Psoas muscle (tissue), 7 donors: ENCODE measurements at regions not wholly inside any gene's neighbourhood (a gene's known extent, or its start where the extent isn't known, plus 50 kb on each side); places are given as distances from the start of the nearest gene placed in this dataset.
A peak's percentile ranks its signal among the peaks of the same experiment; 100 is the strongest.

Experiments used
- ATAC-seq, 4 donors: fragments of 200-7000 bp; cut with Tn5 transposase; one replicate each; pipeline ENCODE4 v1.9.1; 2020; ENCODE audit warnings: moderate library complexity in 3 of 4, mild to moderate bottlenecking in 2 of 4
- DNase-seq, 2 donors: peaks; one replicate each; pipeline ENCODE4 v3.0.0-alpha.2; 2020
- H3K27ac ChIP-seq: fragments of 200-600 bp; one replicate; pipeline ENCODE4 v1.8.0; 2022
- H3K27me3 ChIP-seq, 3 donors: fragments of 200-600 bp in 1 of 3; one replicate each; pipeline versions ENCODE4 v1.6.1 to v1.8.0; 2013 to 2022; ENCODE audit warnings: low read length in 2 of 3, mild to moderate bottlenecking in 2 of 3, moderate library complexity in 1 of 3; ENCODE audit not compliant: insufficient read depth in 3 of 3
- H3K36me3 ChIP-seq, 2 donors: fragments of 200-600 bp in 1 of 2; one replicate each; pipeline versions ENCODE4 v1.6.1 to v1.8.0; 2013 to 2022; ENCODE audit warnings: low read depth in 1 of 2, mild to moderate bottlenecking in 1 of 2, moderate library complexity in 1 of 2; ENCODE audit not compliant: insufficient read depth in 1 of 2
- H3K4me1 ChIP-seq: fragments of 200-600 bp; one replicate; pipeline ENCODE4 v1.8.0; 2022
- H3K4me3 ChIP-seq: fragments of 200-600 bp; one replicate; pipeline ENCODE4 v1.8.0; 2022; ENCODE audit warnings: mild to moderate bottlenecking
- H3K9me3 ChIP-seq: fragments of 200-600 bp; one replicate; pipeline ENCODE4 v1.8.0; 2022
- WGBS, 3 donors: extraction: QIAGEN DNeasy Blood & Tissue Kit; methylation state at CpG; one replicate each; pipeline versions ENCODE4 v1.1.6 to v1.1.7; 2013; 5-methylcytosine and 5-hydroxymethylcytosine counted together
- intact Hi-C, 2 donors: fragments of 100-400 bp; cut with DNase I; formaldehyde crosslinking; loops; one replicate each; pipeline versions ENCODE4 v1.11.0 to v1.14.2; 2022
- TF ChIP-seq, protein P1 (sequence below): fragments of 200-600 bp; IDR thresholded peaks from one replicate; pipeline ENCODE4 v1.8.0; 2022; ENCODE audit warnings: antibody characterized with exemption
- donor health status: healthy with polysubstance abuse.
- donor health status: DM: no; HTN: no; CAD: no; lungs with moderate emphysema.
- donor health status: Bipolar disorder and iron deficiency.
- donor health status: healthy.
- donor health status: DM: yes; HTN: yes; CAD: no.
- donor health status: DM: no; HTN: no; CAD: no.
- donor health status: DM: yes; HTN: yes; CAD: no.

DNA sequence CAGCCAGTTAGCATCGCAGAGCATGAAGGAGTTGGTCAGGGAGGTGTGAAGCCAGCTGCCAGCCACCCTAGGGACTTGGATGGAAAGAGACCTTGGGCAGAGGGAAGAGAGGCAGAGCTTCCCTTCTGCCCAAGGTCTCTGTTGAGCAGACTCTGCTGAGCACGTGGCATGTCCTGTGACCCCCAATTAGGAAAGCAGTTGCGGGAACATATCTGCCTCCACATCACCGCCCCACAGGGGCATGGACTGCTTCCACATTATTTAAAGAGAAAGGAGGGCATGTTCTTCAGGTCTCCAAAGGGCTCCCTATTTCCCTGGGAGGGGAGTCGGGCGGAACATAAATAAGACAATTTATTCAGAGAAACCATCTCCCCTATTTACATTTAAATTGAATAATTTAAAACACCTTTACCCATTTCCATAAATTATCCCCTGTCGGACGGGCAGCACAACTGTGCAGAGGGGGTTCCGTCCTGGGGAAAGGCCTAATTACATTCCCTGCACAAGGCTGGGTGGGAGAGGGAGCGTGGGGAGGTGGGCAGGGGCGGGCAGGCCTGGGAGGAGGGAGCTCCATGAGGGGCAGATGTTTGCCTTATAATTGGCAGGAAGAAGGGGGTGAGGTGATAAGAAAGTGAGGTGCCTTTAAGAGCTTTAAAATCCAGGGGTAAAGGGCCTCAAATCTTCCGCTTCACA, 88.8 kb upstream of the THY1 start:
- TF ChIP-seq, protein P1, sequence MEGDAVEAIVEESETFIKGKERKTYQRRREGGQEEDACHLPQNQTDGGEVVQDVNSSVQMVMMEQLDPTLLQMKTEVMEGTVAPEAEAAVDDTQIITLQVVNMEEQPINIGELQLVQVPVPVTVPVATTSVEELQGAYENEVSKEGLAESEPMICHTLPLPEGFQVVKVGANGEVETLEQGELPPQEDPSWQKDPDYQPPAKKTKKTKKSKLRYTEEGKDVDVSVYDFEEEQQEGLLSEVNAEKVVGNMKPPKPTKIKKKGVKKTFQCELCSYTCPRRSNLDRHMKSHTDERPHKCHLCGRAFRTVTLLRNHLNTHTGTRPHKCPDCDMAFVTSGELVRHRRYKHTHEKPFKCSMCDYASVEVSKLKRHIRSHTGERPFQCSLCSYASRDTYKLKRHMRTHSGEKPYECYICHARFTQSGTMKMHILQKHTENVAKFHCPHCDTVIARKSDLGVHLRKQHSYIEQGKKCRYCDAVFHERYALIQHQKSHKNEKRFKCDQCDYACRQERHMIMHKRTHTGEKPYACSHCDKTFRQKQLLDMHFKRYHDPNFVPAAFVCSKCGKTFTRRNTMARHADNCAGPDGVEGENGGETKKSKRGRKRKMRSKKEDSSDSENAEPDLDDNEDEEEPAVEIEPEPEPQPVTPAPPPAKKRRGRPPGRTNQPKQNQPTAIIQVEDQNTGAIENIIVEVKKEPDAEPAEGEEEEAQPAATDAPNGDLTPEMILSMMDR, result no peak
- DNase-seq (no peak), ATAC-seq (no peak)
- Histone ChIP-seq H3K36me3 (no peaks in the 10 kb centered on the region), H3K27ac (no peak overlapping the region), H3K4me1 (no peaks in the 10 kb centered on the region), H3K4me3 (no peak overlapping the region), H3K9me3 (no peaks in the 10 kb centered on the region), H3K27me3 (peaks cover 0 to 19% (median 0%) of the 10 kb centered on the region in 3 donors)
- intact Hi-C loops, result no loop called here
- WGBS, 3 donors, result 77 to 82% (median 79%) methylated on average over 12 of the region's 12 CpGs

DNA sequence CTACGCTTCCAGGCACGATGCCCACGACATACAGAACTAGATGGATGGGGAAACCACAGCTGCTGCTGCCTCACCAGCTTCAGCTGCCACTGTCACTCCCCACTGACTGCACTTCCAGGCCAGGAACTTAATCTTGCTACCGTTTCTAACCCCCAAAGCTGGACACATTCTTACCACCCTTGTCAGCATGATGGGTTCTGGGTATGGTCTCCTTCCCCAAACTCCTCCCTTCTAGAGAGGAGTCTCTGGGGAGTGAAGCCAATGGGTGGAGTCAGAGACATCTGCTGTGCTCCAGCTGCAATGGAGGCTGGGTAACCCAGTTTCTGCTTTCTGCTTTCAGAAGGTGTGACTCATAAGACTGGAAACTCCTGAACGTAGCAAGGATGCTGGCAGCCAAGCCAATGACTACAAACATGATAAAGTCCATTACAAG, 87.0 kb upstream of the THY1 start:
- peak in 1 of 2 donors; percentile 46 for DNase-seq

DNA sequence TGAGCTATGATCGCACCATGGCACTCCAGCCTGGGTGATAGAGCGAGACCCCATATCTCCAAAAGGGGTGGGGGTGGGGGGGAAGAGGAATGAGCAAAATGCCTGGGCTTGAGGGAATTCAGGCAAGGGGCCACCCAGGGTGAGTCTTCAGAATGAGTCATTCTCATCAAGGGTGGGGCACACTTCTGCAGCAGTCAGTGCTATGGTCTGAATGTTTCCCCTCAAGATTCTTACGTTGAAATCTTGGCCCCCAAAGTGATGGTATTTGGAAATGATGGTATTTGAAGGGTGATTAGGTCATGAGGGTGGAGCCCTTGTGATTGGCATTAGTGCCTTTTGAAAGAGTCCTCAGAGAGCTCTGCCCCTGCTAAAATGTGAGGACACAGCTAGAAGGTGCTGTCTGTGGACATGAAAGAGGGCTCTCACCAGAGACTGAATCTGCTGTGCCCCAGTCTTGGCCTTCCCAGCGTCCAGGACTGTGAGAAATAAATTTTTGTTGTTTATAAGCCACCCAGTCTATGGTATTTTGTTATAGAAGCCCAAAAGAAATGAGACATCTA, 86.4 kb upstream of the THY1 start:
- peak in 1 of 4 donors; percentile 17 for ATAC-seq
- Histone ChIP-seq H3K27me3 (peaks cover 0 to 16% (median 0%) of the 10 kb centered on the region in 3 donors), H3K4me3 (no peak overlapping the region), H3K36me3 (no peaks in the 10 kb centered on the region), H3K4me1 (no peaks in the 10 kb centered on the region), H3K27ac (no peak overlapping the region), H3K9me3 (no peaks in the 10 kb centered on the region)
- no peak for DNase-seq
- intact Hi-C loops, result no loop called here
- WGBS, 3 donors, result 55 to 61% (median 59%) methylated on average over 4 of the region's 4 CpGs
- TF ChIP-seq, protein P1, result no peak

More for the DNA sequence above, 87.0 kb upstream of the THY1 start:
- Histone ChIP-seq H3K27me3 (peaks cover 0 to 21% (median 0%) of the 10 kb centered on the region in 3 donors), H3K27ac (no peak overlapping the region), H3K9me3 (no peaks in the 10 kb centered on the region), H3K4me1 (no peaks in the 10 kb centered on the region), H3K4me3 (no peak overlapping the region), H3K36me3 (no peaks in the 10 kb centered on the region)
- WGBS, 3 donors, result 20 to 50% (median 24%) methylated on average over 5 of the region's 5 CpGs
- ATAC-seq, result peak; percentile 46 to 74 (median 68)
- intact Hi-C loops, result no loop called here
- TF ChIP-seq, protein P1, result no peak

GRCh38 chr11:119506436-119506835, 83.5 kb upstream of the THY1 start:
- intact Hi-C loops, result no loop called here
- Histone ChIP-seq H3K27ac (no peak overlapping the region), H3K36me3 (no peaks in the 10 kb centered on the region), H3K4me3 (no peak overlapping the region), H3K4me1 (no peaks in the 10 kb centered on the region), H3K27me3 (peaks cover 0 to 7% (median 0%) of the 10 kb centered on the region in 3 donors), H3K9me3 (no peaks in the 10 kb centered on the region)
- 14 to 35% (median 30%) methylated on average over 3 of the region's 3 CpGs for WGBS, 3 donors
- DNase-seq (no peak), ATAC-seq (no peak)
- TF ChIP-seq, protein P1, result no peak
